HCT116 (cell line): ENCODE measurements at regions not wholly inside any gene's neighbourhood (a gene's known extent, or its start where the extent isn't known, plus 50 kb on each side); places are given as distances from the start of the nearest gene placed in this dataset.

Experiments used
- ATAC-seq: fragments of 200-7000 bp; cut with Tn5 transposase; 2 replicates; pipeline ENCODE4 v1.9.1; 2020; ENCODE audit warnings: mild to moderate bottlenecking, moderate library complexity
- BruUV-seq: library from RNA; stranded (reverse); fragments of 400-500 nt; replicated peaks from 2 replicates; lab custom pipeline; 2021; lab: Mats Ljungman, UMichigan
- CTCF ChIA-PET: fragments of 300-600 bp; sonication (Branson Sonifier 250); formaldehyde crosslinking; loops from one replicate; lab custom pipeline; 2021; ENCODE audit warnings: antibody characterized with exemption; lab: Charles Lee
- POLR2A ChIA-PET: fragments of 300-600, 350-600 bp; sonication (Branson Sonifier 250); formaldehyde crosslinking; loops from one replicate; lab custom pipeline; 2021; ENCODE audit warnings: antibody characterized with exemption; lab: Charles Lee
- RAD21 ChIA-PET, 2 experiments: fragments of 300-600 bp; sonication (Branson Sonifier 250); formaldehyde crosslinking; loops; one replicate each; lab custom pipeline; 2023; ENCODE audit warnings: low total read pairs in 2 of 2; ENCODE audit not compliant: uncharacterized antibody in 2 of 2, unreplicated experiment in 2 of 2, low non-redundant PET in 1 of 2; lab: Charles Lee
- DNase-seq: peaks from one replicate; pipeline ENCODE4 v3.0.0-alpha.2; 2010; ENCODE audit warnings: low read depth, low spot score
- H2AFZ ChIP-seq: fragments of 200-600 bp; shearing (Covaris generic), sonication (generic); 2 replicates; pipeline ENCODE4 v1.6.1; 2017; ENCODE audit warnings: low read depth, mixed run types, mixed read lengths, antibody characterized with exemption, low read length; ENCODE audit not compliant: poor library complexity, severe bottlenecking
- H3K27ac ChIP-seq: 2 replicates; pipeline ENCODE4 v1.5.1; 2012; ENCODE audit warnings: low read depth, low read length
- H3K27me3 ChIP-seq: fragments of 200-600 bp; sonication (generic); 2 replicates; pipeline ENCODE4 v1.6.1; 2016; ENCODE audit warnings: mixed run types, low read length, mixed read lengths; ENCODE audit not compliant: insufficient read depth
- H3K36me3 ChIP-seq, 2 experiments: fragments of 200-500 bp in 1 of 2; fragments of 200-600 bp in 1 of 2; sonication (Bioruptor generic) in 1 of 2; sonication (generic) in 1 of 2; 2 replicates each; pipeline versions ENCODE4 v1.5.1 to v1.6.1; 2014 to 2016; ENCODE audit warnings: low read length in 2 of 2, inconsistent platforms in 1 of 2, mixed read lengths in 1 of 2, mixed run types in 1 of 2; ENCODE audit not compliant: insufficient read depth in 2 of 2, control insufficient read depth in 1 of 2
- H3K4me1 ChIP-seq, 2 experiments: fragments of 200-600 bp in 1 of 2; sonication (generic) in 1 of 2; 2 replicates each; pipeline versions ENCODE4 v1.5.1 to v1.6.1; 2012 to 2017; ENCODE audit warnings: low read length in 2 of 2, inconsistent platforms in 1 of 2, mild to moderate bottlenecking in 1 of 2, mixed read lengths in 1 of 2, mixed run types in 1 of 2, moderate library complexity in 1 of 2; ENCODE audit not compliant: insufficient read depth in 2 of 2, control insufficient read depth in 1 of 2
- H3K4me2 ChIP-seq: fragments of 200-600 bp; sonication (generic); 2 replicates; pipeline ENCODE4 v1.6.1; 2017; ENCODE audit warnings: mixed run types, low read length, mixed read lengths
- H3K4me3 ChIP-seq, 2 experiments: fragments of 200-600 bp in 1 of 2; sonication (generic) in 1 of 2; replicated peaks in 1 of 2; 2 replicates each; pipeline ENCODE4 v1.5.1; 2011 to 2016; ENCODE audit warnings: low read length in 2 of 2, control low read depth in 1 of 2, low read depth in 1 of 2, mild to moderate bottlenecking in 1 of 2, mixed read lengths in 1 of 2, mixed run types in 1 of 2
- H3K79me2 ChIP-seq: fragments of 200-600 bp; sonication (generic); 2 replicates; pipeline ENCODE4 v1.6.1; 2017; ENCODE audit warnings: mild to moderate bottlenecking, mixed run types, low read length, moderate library complexity, mixed read lengths; ENCODE audit not compliant: insufficient read depth
- H3K9ac ChIP-seq: fragments of 200-600 bp; sonication (generic); 2 replicates; pipeline ENCODE4 v1.6.1; 2016; ENCODE audit warnings: low read length, mixed read lengths
- H3K9me2 ChIP-seq: fragments of 200-600 bp; sonication (generic), shearing (Covaris generic); 2 replicates; pipeline ENCODE4 v1.6.1; 2017; ENCODE audit warnings: mixed run types, mild to moderate bottlenecking, moderate library complexity; ENCODE audit not compliant: insufficient read depth
- H3K9me3 ChIP-seq, 2 experiments: fragments of 200-500 bp in 1 of 2; fragments of 200-600 bp in 1 of 2; sonication (Bioruptor generic) in 1 of 2; sonication (generic) in 1 of 2; 2 replicates each; pipeline ENCODE4 v1.6.1; 2014 to 2017; ENCODE audit warnings: low read length in 2 of 2, mixed read lengths in 2 of 2, inconsistent platforms in 1 of 2, low read depth in 1 of 2, mild to moderate bottlenecking in 1 of 2, mixed run types in 1 of 2, moderate library complexity in 1 of 2; ENCODE audit not compliant: control insufficient read depth in 1 of 2, insufficient read depth in 1 of 2
- H4K20me1 ChIP-seq: fragments of 200-600 bp; sonication (generic), shearing (Covaris generic); 2 replicates; pipeline ENCODE4 v1.6.1; 2017; ENCODE audit warnings: mixed run types, mild to moderate bottlenecking, moderate library complexity; ENCODE audit not compliant: insufficient read depth
- ATF3 ChIP-seq: IDR thresholded peaks from 2 replicates; pipeline ENCODE4 v1.6.1; 2012
- CTCF ChIP-seq, 3 experiments: fragments of 200-600 bp in 1 of 3; sonication (generic) in 1 of 3; IDR thresholded peaks in 2 of 3; conservative IDR thresholded peaks in 1 of 3; 2 replicates each; pipeline ENCODE4 v1.5.1; 2012 to 2017; ENCODE audit warnings: low read depth in 2 of 3, low read length in 2 of 3, antibody characterized with exemption in 1 of 3, borderline replicate concordance in 1 of 3, control low read depth in 1 of 3, mild to moderate bottlenecking in 1 of 3, mixed read lengths in 1 of 3, mixed run types in 1 of 3, moderate library complexity in 1 of 3; ENCODE audit not compliant: insufficient read depth in 1 of 3
- EZH2 ChIP-seq: fragments of 200-600 bp; sonication (generic); IDR thresholded peaks from 2 replicates; pipeline ENCODE4 v1.6.1; 2017; ENCODE audit warnings: antibody characterized with exemption, mixed run types
- JUND ChIP-seq: IDR thresholded peaks from 2 replicates; pipeline ENCODE4 v1.6.1; 2012
- POLR2A ChIP-seq: IDR thresholded peaks from 2 replicates; pipeline ENCODE4 v1.7.0; 2011; ENCODE audit warnings: borderline replicate concordance; ENCODE audit not compliant: insufficient read depth, insufficient read length; ENCODE audit errors: extremely low read depth
- POLR2AphosphoS5 ChIP-seq: IDR thresholded peaks from 2 replicates; pipeline ENCODE4 v1.6.1; 2011; ENCODE audit warnings: mild to moderate bottlenecking, low read depth, low read length, moderate library complexity
- SP1 ChIP-seq: IDR thresholded peaks from 2 replicates; pipeline ENCODE4 v1.6.1; 2012; ENCODE audit warnings: low read depth
- SRF ChIP-seq: IDR thresholded peaks from 2 replicates; pipeline ENCODE4 v1.6.1; 2012; ENCODE audit warnings: low read depth
- TCF7L2 ChIP-seq: IDR thresholded peaks from 2 replicates; pipeline ENCODE4 v1.7.0; 2011; ENCODE audit warnings: borderline replicate concordance, inconsistent platforms; ENCODE audit not compliant: insufficient read depth, insufficient read length; ENCODE audit errors: extremely low read depth
- ZFX ChIP-seq: fragments of 450-650 bp; IDR thresholded peaks from 2 replicates; pipeline ENCODE4 v1.6.1; 2017
- ZNF274 ChIP-seq: fragments of 200-500 bp; sonication (Bioruptor generic); IDR thresholded peaks from 2 replicates; pipeline ENCODE4 v1.6.1; 2014; ENCODE audit warnings: mild to moderate bottlenecking, low read depth, low read length, inconsistent platforms
- intact Hi-C: fragments of 100-400 bp; cut with micrococcal nuclease; formaldehyde crosslinking; loops from 2 replicates; pipeline ENCODE4 v1.10.0; 2022

GRCh38 chr14:84037593-84037992, 1492.4 kb upstream of the FLRT2 start:
- H3K79me2 ChIP-seq = no peaks in the 10 kb centered on the region
- TF ChIP-seq EZH2 = no peak
- H3K27ac ChIP-seq = no peak overlapping the region
- no peaks in the 10 kb centered on the region for H3K9me2 ChIP-seq
- no peak for ATAC-seq
- no peaks in the 10 kb centered on the region for H3K27me3 ChIP-seq
- no peaks in the 10 kb centered on the region for H3K36me3 ChIP-seq
- H3K4me1 ChIP-seq = no peaks in the 10 kb centered on the region
- ChIA-PET RAD21 (no interaction called here), CTCF (no interaction called here), POLR2A (no interaction called here)
- no peak overlapping the region for H2AFZ ChIP-seq
- peaks cover 7 to 16% of the 10 kb centered on the region in 2 experiments; a peak in 2 of 4 replicates for H3K9me3 ChIP-seq
- no peaks in the 10 kb centered on the region for H4K20me1 ChIP-seq
- intact Hi-C loops = no loop called here
- no peak overlapping the region for H3K9ac ChIP-seq
- BruUV-seq = no TSS peak
- no peak for DNase-seq
- H3K4me3 ChIP-seq = no peak overlapping the region
- no peak overlapping the region for H3K4me2 ChIP-seq

- Histone ChIP-seq H3K27me3 (no peaks in the 10 kb centered on the region), H3K4me2 (no peak overlapping the region), H3K27ac (no peak overlapping the region), H3K79me2 (no peaks in the 10 kb centered on the region), H3K4me1 (no peaks in the 10 kb centered on the region), H3K36me3 (no peaks in the 10 kb centered on the region), H3K9me3 (peaks cover 10 to 17% of the 10 kb centered on the region in 2 experiments; a peak in 2 of 4 replicates), H3K9me2 (no peaks in the 10 kb centered on the region), H4K20me1 (no peaks in the 10 kb centered on the region), H3K4me3 (no peak overlapping the region), H3K9ac (no peak overlapping the region), H2AFZ (no peak overlapping the region)
- ChIA-PET POLR2A (no interaction called here), CTCF (no interaction called here), RAD21 (no interaction called here)
- no peak for TF ChIP-seq ZFX
- no peak for TF ChIP-seq JUND
- no peak for TF ChIP-seq TCF7L2
- TF ChIP-seq ATF3 = no peak
- no peak for TF ChIP-seq SP1
- no peak for TF ChIP-seq CTCF (IDR thresholded peaks at IDR 0.05 in 2 of 3, conservative IDR thresholded peaks at IDR 0.05 in 1 of 3; ENCODE audit: borderline replicate concordance in 1 of 3, insufficient read depth in 1 of 3, low read depth in 2 of 3, low read length in 2 of 3)
- no peak for TF ChIP-seq POLR2AphosphoS5
- no peak for TF ChIP-seq SRF
- TF ChIP-seq ZNF274 = no peak
- TF ChIP-seq POLR2A = no peak
- BruUV-seq = no TSS peak
- ATAC-seq (no peak), DNase-seq (no peak)
- intact Hi-C loops = no loop called here
Measured at GRCh38 chr14:84040101-84040500, 1489.8 kb upstream of the FLRT2 start.
